Activated T-cell treated with anti-CD3 and anti-CD28 coated beads for 48 hours (primary cell): ENCODE measurements at regions not wholly inside any gene's neighbourhood (a gene's known extent, or its start where the extent isn't known, plus 50 kb on each side); places are given as distances from the start of the nearest gene placed in this dataset.

Source experiments
- DNase-seq: peaks from one replicate; pipeline ENCODE4 v3.0.0-alpha.2; 2020; ENCODE audit warnings: low read depth

DNA sequence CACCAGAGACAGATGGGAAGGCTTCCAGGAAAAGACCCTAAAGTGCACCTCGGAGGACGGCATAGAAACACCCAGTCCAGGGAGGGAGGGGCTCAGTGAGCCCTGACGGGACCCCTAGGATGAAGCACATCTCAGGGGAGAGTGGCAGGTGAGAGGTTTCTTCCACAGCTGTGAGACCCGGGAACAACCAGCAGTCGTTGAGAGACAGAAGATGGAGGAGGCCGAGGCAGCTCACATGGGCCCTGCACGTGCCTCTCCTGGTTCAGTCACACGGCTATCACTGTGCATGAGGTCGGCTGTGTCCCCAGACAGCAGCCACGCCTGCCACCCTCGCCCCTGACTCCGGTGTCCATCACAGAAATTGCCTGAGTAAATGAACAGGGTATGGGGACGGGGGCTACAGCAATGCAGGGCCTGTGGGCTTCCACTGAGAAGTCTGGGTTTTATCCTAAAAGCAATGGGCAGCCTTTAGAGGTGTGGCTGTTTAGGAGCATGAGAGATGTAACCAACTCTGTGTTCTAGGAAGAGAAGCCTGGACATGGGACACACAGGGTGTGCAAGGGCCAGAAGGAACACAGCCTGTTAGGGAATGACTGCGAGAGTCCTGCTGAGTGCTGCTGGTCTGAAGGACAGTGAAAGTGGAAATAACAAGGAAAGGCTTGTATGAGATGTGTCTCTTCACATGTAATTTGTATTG is 102.0 kb downstream of the TMEM18 start:
- no peak for DNase-seq

DNA sequence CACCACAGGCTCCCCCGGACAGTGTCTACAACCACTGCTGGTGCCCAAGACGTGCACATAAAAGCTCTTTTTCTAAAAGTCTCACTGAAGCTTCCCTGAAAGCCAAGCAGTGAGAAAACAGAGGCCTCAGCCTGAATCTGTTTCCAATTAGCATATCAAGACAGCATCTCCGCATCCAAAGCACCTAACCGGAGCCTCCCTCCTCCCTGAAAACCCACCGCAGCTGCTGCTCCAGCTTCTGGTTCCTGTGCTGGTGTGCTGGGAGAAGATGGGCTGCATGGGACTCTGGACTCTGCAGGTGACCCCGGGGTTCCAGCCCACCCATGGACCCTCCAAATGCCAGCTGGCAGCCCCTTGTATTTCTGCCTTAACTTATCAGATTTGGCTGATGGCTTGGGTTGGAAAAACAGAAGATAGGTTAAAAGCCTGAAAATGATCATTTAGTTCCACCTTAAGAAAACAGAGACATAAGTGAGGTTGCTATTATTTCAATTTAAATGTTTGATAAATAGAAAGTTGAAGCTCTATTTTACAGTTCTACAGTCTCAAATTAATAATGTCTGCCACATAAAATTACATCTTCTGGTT is 103.3 kb downstream of the TMEM18 start:
- DNase-seq, result no peak

DNA sequence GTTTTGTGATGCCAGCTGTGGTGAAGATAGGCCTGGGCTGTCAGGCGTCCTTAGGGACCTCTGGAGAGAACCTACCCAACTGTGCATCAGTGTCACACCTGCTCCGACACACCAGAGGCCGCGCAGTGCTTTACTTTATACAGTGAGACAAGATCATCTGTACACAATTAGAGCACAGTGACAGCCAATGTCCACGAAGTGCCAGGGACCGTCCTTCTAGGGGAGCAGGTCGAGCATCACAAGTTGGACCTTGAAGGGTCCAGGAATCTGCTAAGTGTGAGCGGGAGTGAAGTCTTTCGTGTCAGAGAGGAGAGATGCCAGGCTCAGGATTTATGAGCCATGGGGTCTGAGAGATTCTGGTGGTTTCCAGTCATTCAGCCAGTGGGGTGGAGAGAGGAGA is 104.2 kb downstream of the TMEM18 start:
- no peak for DNase-seq

DNA sequence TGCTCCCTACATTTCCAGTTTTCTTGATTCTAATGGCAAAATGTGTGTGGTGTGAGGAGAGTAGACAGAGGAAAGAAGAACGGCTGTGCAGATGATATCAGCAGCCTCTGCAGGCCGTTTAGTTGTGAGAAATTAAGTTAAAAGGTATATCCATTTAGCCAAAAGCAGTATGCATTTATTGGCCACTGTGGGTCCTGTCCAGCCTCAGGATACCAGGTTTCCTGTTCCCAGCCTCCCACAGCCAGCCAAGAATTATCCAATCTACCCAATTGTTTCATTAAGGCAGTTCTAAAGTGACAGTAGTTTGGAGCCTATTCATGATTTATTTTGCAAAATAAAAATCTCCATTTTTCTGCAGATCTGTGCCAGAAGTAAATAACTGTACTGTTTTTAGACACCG is 107.5 kb downstream of the TMEM18 start:
- DNase-seq, result no peak

DNA sequence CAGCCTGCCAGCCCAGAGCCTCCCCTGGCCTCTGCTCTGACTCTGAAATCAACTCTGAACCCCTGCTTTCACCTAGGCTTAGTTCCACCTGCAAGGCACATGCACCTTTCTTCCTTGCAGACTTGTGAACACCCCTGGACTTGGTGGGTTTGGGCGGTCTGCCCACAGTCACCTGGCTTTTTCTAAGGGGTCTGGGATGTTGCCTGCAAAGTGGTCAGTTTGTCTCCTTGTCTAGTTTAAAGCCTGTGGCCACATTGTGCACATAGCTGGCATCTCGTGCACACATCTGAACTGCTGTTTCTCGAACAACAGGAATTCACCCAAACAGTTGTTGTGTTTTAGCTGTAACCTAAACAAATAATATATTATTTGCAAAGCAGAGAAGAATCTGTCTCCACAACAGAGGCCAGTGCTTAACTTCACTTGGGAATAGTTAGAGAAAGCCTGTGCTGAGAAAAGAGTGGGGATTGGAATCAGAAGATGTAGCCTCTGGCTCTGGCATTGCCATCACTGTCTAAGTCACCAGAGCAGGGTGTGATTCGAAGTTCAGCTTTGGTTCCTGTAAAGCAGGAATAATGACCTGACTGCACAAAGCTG is 108.5 kb downstream of the TMEM18 start:
- DNase-seq, result no peak

DNA sequence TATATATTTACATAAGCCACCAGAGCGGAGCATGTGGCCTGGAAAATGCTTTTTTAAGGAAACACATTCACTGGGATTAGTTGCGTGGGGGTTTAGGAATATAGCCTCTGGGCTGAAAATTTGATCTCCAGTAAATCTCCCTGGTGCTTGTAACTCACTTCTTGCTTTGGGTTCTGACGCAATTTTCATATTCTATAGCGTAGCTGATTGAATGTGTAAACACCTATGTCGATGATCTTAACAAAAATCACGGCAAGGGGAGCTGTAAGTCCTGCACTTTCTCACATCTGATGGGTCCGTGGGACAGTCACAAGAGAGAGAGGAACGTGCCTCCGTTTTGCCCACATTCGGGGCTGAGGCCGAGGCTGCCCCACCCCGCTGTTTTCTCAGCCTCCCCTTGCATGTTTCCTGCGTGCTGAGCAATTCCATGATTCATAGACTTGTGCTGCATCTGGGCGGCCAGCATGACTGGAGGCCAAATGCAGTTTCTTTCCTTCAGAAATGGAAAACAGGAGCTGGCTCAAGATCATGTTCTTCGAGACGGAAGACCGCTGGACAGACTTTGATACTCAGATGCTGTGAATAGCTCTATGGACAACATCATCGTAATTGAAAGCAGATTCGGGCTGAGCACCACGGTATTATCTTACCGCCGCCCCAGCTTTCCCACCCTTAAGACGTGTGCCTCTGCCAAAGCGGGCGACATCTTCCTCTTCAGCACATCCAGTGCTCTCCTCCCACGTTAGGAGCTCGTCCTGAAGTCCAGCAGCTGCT is 109.2 kb downstream of the TMEM18 start:
- DNase-seq, result no peak

DNA sequence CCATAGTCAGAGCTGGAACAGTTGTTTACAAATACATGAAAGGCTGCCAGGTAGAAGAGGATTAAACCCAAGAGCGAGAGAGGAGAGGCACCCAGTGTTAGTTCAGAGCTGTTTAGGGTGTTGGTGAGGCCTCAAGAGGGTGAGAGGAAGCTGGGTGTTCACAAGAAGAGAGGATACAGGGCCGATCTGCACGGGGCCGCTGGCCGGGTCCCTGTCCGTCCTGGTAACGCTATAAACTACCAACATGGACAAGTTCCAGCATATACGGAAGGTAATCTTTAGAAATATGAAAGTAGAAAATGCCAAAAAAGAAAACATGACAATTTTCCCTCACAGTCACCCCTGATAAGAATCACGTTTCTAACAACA is 109.7 kb downstream of the TMEM18 start:
- no peak for DNase-seq

DNA sequence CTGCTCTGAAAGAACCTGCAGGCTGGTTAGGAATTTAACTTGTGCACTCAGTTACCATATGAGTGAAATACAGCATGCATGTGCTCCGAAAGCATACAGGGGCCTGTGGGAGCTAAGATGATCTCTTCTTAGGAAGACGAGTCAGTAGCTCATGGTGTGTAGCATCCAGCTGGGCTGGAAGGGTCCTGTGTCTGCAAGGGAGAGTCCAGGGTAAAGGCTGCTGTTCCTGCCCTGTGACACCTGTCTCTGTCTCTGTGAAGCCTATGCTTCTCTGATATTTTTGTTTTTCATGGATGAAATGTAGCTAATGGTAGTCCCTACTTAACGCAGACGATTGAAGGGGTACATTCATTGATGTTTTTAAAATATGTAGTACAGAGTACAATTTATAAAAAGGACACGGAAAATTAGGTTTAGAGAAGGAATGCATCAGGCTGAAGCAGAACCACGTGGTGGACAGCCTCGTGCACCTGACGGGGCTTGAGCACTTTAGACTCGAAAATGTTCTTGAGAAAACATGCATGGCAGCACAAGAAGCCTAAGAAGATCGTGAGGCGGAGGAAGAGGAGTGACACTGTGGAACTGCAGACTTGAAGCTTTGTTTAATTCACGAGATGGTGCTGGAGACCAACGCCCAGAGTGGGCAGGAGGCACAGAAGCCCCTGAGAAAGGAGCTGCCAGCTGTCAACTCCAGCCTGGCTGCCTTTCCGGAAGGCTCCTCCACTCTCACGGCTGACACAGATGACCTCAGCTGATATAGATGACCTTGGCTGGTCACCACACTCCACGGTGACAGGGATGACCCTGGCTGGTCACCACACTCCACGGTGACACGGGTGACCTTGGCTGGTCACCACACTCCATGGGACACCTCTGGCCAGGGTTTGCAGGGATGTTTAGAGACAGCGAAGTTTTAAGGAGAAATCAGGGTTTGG is 110.6 kb downstream of the TMEM18 start:
- DNase-seq, result no peak

DNA sequence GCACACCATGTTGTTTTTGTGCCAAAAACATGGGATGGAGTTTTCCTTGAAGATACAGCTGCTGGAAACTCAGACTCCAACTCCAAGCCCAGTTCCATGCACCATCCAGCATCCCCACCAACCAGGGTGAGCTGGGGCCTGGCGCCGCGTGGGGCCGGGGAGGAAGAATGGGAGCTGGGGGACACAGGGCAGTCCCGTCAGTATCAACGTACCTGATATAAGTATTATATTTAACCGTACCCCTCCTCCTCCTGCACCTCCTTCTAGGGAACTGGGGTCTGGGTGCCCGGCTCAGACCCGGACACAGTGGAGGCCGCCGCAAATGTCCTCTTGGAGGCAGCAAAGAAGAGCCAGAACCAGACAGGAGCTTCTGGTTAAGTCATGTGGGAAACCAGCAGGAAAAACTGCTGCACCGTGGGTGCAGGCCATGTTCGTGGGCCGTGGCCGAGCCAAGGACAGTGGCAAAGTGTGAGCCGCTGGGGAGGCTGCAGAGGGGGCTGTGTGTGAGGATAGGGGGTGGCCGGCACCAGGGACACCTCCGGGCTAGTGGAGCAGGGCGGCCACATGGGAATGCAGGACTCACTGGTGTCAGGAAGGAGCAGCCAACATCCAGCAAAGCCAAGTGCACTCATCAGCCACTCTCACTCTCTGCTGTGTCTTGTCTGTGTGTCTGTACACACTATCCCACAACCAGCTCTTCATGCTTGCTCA is 112.6 kb downstream of the TMEM18 start:
- no peak for DNase-seq

DNA sequence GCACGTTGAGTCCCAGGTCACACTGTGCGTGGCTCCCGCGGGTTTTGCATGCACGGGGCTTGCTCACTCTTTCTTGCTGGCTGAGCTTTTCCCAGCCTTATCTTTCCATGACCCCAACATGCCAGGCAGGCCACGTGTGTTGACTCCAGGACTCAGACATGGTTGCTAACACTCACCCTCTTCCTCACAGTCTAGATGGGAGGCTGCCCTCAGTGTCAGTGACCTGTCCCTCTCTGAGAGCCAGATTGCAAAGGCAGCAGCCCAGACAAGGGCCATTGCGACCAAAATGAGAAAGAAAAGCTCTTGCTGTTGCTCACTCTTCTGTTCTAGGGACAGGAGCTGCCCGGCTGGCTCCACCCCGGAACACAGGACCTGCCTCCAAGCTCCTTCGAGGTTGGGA is 113.7 kb downstream of the TMEM18 start:
- DNase-seq, result no peak

DNA sequence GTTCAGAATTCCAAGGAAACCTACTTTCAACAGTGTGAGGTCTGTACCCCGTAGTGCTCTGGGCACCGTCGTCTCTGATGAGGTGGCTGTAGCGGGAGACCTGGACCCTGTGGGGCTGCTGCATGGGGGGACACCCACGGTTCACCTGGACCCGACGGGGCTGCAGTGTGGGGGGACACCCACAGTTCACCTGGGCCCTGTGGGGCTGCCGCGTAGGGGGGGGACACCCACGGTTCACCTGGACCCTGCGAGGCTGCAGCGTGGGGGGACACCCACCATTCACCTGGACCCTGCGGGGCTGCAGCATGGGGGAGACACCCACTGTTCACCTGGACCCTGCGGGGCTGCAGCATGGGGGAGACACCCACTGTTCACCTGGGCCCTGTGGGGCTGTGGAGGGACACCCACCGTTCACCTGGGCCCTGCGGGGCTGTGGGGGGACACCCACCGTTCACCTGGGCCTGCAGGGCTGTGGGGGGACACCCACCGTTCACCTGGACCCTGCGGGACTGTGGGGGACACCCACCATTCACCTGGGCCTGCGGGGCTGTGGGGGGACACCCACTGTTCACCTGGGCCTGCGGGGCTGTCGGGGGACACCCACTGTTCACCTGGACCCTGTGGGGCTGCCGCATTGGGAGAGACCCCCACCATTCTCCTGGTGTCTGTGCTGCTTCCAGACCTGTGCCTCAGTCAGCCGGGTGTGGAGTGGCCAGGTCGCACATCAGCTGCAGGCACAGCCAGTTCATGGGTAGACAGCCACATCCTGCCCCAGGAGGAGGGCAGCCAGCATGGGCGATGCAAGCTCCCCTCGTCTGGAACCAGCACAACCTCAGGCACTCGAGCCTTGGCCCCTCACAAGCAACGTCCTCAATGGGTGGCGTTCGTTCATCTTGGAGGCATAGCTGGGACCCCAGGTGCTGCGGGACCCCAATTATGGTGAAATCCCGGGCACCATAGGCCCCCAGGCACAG is 114.5 kb downstream of the TMEM18 start:
- DNase-seq, result no peak

DNA sequence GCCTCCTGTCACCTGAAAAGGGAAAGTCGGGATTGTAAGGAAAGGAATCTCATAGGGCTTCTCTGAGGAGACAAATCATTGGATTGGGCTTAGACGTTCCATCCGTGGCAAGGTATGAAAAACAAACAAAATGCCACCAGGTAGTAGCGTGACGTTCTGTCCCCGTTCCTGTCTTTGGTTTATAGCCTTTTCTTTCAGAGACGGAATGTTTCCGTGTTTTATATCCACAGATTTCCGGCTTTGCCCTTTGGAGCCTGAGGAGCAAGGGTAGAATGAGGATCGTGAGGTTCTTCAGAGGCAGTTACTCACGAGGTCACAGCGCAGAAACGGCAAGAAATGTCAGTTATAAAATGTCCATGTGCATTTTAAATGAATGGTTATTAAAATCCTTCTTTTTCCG is 118.3 kb downstream of the TMEM18 start:
- no peak for DNase-seq

DNA sequence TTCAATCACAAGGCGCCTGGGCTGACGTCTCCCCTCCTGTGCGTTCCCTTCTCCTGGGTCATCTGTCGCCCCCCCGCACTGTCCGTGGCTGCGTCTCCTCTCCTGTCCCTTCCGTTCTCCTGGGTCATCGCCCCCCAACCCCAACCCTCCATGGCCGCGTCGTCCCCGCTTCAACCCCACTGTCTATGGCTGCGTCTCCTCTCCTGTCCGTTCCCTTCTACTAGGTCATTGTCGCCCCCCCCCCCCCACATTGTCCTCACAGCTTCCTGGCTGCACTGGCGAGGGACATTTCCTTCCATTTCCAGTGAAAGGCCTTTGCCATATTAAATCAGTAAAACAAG is 118.9 kb downstream of the TMEM18 start:
- DNase-seq, result no peak

DNA sequence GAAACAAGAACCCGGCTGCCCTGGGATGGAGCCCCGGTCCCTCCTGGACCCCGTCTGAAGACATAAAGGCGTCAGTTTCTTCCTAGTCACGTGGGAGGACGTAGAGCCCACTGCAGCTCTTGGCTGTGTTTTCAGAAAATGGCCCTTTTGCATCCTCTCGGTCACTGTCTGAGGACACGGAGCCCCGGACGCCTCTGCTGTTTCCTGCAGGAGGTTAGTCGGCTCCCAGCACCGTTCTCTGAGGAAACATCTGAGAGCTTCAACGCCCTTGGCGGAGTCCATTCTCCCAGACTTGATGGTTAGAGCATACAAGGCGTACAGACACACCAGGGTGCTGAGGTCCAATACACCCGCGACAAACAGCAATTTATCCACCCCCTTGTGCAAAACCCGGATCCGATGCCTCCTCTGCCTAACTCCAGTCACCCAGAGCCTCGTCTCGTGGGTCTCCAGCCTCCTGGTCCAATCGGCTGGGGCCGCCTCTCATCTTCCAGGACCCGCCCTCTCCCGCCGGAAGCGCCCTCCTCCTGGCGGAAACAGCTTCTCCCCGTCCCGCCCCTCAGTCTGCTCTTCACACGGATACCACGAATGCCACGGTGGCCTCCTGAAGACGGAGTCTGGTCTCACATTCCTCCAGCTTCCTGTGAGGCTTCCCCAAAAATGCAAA is 119.4 kb downstream of the TMEM18 start:
- DNase-seq, result no peak

DNA sequence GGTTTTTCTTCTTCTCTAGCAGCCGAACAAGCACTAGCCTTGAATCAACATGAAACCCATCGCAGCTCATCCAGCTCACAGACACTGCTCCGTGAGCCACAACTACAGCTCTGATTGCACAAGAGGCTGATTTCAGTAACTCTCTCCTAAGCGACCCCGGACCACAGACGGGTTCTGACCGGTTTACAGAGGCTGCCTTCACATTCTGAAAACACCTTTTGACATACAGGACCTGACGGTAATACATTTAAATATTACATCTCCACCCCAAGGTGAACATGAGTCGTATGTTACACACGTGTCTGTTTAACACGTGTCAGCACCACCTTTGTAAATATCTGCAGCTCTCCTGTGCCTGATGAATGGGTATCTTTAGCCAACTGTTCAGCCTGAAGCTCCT is 120.7 kb downstream of the TMEM18 start:
- no peak for DNase-seq

DNA sequence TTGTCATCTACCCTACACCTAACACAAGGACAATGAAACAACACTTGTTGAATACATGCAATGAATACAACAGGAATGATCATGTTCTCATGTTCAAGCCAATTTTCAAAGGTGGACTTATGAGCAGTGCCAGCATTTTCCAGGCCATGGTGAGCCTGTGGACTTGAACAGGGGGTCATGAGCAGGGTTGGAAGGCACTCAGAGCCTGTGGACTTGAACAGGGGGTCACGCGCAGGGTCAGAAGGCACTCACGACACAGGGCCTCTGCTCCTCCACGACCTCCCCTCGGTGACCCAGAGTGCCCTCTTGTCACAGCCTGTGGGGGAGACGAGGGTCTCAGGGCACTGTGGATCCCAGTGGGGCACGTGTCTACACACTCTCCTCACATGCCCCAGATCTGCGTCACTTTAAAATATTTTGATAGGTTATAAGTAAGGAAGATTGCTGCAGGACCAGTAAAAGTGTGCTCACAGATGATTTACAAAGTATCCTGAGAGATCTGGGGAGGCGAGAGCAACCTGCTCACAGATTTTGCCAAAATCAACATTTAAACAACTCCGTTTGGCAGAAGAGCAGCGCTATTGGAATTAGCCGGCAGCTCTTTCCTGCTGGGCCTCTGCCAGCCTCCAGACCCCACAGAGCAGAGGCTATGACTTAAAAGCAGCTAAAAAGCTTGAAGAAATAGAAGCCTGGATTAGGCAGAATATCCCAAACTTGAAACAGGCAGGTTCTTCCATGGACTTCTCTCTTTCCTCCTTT is 121.9 kb downstream of the TMEM18 start:
- DNase-seq, result no peak

DNA sequence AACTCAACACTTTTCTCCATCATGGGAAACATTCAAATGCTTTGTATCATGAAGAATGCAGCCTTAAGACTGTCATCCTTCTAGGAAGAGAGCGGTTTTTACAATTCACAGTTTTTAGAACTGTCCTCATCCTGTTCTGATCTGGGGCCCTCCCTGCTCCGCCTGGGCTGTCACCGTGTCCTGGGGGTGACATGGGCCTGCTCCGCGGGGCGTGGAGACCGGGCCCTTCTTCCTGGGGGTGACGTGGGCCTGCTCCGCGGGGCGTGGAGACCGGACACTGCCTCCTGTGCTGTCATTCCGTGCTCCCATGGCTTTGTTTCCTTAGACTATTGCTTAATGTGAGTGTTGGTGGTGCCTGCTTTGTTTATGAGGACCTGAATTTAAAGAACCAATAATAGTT is 122.8 kb downstream of the TMEM18 start:
- DNase-seq, result no peak

DNA sequence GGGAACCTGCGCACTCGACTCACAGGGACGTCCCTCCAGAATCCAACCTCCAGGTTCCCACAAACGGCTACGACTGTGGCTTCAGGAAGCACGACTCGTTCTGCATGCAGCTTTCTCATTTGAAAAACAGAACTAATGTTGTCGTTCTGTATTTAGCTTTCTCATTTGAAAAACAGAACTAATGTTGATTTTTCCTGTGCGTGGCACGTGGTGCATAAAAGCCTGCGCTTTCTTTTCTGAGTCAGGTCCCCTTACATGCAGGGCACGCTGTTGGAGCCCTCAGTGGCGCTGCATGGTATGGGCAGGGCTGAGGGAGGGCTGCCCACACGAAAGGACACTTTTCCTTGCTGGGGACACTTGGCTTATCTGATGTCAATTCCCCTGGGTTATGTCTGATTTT is 124.3 kb downstream of the TMEM18 start:
- no peak for DNase-seq

DNA sequence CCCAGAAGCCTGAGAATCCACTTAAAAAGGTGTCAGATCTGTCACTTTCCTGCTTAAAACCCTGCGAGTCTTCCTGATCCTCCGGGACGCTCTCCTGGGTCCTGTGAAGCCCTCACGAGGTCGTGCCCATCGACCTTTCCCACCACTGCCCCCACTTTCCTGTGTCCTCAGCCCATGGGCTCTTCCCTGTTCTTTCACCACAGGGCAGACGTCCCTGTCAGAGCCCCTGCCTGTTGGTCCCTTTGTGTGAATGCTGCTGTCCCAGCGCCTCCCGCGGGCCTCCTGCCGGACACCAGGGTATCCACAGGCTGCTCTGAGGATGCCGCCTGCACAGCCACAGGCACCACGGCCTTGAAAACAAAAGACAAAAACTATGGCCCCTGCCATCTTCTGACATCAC is 125.6 kb downstream of the TMEM18 start:
- no peak for DNase-seq
